ENCODE measurements at regions not wholly inside any gene's neighbourhood (a gene's known extent, or its start where the extent isn't known, plus 50 kb on each side); places are given as distances from the start of the nearest gene placed in this dataset.

DNA sequence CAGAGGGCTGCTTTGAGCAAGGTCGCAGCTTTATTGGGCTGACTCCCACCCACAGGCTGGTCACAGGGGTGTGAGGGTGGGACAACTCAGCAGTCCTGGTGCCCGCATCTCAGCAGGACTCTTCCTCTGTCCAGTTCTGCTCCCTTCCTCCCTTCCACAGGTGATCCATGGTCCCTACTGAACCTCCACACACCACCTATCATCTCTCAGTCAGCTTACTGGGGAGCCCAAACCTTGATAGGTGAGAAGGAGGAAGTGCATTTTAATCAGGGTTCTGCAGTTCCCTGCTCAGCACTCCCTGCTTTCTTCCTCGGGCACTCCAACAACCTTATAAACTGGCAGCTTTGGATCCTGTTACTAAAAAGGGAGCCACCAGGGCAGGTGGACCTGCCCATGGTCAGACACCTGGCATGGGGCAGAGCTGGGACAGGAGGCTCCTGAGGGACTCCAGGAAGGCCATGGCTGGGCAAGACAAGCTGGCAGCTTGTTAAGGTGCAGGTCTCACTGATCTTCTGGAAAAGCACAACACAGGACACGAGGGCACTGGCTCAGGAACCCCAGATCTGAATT is 664.6 kb downstream of the BCL11B start:
- TF ChIP-seq, protein P1, sequence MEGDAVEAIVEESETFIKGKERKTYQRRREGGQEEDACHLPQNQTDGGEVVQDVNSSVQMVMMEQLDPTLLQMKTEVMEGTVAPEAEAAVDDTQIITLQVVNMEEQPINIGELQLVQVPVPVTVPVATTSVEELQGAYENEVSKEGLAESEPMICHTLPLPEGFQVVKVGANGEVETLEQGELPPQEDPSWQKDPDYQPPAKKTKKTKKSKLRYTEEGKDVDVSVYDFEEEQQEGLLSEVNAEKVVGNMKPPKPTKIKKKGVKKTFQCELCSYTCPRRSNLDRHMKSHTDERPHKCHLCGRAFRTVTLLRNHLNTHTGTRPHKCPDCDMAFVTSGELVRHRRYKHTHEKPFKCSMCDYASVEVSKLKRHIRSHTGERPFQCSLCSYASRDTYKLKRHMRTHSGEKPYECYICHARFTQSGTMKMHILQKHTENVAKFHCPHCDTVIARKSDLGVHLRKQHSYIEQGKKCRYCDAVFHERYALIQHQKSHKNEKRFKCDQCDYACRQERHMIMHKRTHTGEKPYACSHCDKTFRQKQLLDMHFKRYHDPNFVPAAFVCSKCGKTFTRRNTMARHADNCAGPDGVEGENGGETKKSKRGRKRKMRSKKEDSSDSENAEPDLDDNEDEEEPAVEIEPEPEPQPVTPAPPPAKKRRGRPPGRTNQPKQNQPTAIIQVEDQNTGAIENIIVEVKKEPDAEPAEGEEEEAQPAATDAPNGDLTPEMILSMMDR (conservative IDR thresholded peaks at IDR 0.05; ENCODE audit: low read depth, low read length) = no peak
- DNase-seq (ENCODE audit: low read depth) = no peak
- no peak overlapping the region for H3K4me3 ChIP-seq (ENCODE audit: low read depth, low read length)

DNA sequence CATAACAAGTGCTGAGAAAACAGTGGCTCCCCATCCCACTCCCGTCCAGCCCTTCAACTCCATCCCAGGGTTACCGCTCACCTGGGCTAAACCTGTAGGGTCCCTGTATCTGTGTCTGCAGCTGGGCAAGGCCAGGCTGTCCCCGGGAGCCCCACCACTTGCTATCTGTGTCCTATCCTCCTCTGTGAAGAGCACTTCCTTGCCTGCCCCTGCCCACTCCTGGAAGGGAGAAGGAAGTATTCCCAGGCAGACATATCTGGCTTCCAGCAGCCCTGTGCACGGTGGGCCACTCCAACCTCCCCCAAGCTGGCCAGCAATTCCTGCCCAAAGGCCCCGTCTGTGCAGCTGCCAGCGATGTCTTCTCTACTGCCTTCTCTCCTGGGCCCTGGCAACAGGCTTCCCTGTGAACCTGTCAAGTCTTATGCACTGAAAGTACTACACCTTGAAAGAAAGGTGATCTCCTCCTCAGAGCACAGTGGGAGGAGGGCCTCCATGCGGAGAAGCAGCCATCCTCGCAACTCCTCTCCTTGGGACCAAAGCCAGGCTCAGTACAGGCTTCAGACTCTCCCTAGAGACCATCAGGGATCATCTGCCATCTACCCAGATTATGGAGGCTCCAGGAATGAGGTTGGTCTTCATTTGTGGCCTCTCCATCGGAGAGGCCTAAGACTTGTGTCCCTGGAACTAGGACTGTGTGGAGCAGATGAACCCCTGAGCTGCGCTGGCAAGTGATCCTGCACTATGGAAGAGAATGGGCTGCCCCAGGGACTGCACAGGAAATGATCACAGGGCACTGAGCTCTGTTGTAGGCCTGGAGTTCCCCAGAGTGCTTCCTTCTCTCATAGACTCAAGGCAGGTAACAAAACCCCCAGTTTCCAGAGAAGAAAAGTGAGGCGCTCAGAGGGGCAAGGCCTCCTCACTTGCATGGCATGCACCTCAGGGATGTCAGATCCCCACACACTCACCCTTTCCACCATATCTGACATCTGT is 663.6 kb downstream of the BCL11B start:
- TF ChIP-seq, protein P1 (conservative IDR thresholded peaks at IDR 0.05; ENCODE audit: low read depth, low read length) = no peak
- DNase-seq (ENCODE audit: low read depth) = no peak
- H3K4me3 ChIP-seq (ENCODE audit: low read depth, low read length) = no peak overlapping the region

DNA sequence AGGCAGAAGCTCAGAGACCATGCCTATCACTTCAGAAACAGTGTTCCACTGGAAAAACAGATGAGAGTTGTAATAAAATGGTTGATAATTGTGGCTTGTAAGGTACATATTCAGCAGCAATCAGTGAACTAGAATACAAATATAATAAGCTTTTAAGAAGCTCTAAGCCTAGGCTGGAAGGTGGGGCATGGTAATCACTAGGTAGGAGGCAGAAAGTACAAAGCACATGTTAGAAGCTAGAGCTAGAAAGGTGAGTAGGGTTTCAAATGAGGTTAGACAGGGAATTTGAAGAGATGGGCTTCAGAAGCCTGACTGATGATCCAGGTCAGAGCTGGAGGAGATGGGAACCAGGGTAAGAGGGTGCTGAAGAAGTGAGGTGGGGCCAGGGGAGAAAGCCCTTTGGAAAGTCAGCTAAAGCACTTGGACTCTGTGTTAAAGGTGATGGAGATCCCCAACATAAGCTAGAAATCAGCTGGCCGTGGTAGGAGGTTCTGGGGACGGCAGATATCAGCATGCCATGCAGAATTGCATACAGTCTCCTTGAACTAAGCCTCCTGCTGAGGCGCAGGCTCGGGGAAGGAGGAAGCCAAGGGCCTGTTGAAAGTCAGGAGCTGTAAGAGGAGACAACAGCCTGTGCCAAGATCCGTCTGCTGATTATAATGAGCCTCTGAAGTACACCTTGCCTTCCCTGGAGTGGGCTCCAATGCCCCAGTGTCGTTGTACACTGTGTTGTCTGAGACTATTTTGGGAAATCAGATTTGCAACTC is 659.4 kb downstream of the BCL11B start:
- TF ChIP-seq, protein P1 (conservative IDR thresholded peaks at IDR 0.05; ENCODE audit: low read depth, low read length) = no peak
- no peak for DNase-seq (ENCODE audit: low read depth)

DNA sequence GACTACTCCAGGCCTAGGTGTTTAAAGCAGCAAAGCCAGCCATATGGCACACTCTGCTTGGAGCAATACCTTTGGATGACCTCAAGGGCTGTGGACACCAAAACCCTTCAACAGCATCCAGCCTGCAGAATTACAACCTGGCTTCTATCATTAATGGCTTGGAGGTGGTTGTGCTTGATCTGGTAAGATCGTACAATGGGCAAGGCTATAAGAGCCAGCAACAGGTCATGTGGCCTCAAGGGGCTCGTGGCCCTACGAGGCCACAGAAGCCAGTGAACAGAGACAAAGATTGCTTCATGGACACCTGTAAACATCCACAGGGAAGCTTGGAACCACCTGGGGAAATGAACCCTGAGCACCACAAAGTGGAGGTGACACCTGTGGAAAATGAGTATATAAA is 657.3 kb downstream of the BCL11B start:
- no peak overlapping the region for H3K4me3 ChIP-seq (ENCODE audit: low read depth, low read length)
- TF ChIP-seq, protein P1 (conservative IDR thresholded peaks at IDR 0.05; ENCODE audit: low read depth, low read length) = no peak
- DNase-seq (ENCODE audit: low read depth) = no peak

More for the DNA sequence above, 659.4 kb downstream of the BCL11B start:
- no peak overlapping the region for H3K4me3 ChIP-seq (ENCODE audit: low read depth, low read length)

DNA sequence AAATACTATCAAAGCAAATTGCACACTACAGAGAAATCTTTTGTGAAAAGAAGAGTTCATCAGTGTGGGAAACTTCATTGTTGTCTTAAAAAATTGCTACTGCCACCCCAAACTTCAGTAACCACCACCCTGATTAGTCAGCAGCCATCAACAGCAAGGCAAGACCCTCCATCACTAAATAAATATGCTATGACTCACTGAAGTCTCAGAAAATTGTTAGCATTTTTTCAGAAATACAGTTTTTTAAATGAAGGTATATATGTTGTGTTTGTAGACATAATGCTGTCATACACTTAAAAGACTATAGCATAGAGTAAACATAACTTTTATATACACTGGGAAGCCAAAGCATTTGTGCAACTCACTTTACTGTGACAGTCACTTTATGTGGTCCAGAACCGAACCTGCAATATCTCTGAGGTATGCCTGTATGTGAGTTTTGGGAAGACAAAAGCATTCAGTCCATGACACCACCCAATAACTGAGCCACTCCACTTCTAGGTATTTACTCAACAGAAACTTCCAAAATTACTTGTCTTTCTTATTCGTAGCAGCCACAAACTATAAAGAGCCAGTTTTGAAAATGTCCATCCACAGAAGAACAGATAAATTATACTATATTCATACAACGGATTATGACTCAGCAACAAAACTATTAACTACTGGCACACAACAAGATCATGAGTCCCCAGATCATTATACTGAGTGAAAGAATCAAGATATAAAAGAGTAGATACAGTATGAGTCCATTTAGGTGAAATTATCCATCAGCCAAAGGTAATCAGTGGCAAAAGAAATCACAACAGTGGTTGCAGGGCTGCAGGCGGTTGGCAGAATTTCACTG is 649.6 kb downstream of the BCL11B start:
- no peak overlapping the region for H3K4me3 ChIP-seq (ENCODE audit: low read depth, low read length)
- DNase-seq (ENCODE audit: low read depth) = no peak
- TF ChIP-seq, protein P1 (conservative IDR thresholded peaks at IDR 0.05; ENCODE audit: low read depth, low read length) = no peak

DNA sequence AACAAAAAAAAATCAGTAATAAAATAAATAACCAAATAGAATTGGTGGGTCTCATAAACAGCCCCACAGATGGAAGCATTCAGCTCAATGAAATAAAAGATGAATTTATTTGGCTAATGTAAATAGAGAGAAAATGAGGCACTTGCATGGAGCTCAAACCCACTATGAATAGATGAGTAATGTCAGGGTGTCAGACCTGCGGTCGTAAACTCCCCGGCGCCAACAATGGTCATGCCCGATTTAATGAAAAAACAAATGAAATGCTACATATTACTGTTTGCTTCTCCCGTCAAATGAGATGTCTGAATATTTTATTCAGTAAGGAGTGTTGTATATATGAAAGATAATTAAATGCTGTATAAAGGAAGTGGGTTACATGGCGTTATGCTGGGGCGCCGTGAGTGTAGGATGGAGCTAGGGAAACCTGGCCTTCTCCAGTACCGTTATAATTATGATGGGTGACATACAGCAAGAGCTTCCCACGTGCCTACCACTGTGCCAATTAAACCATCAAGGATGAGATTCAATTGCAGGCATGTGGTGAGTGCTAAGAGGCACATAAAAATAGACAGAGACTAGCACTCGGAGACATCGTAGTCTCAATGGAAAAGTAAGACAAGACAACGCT is 648.1 kb downstream of the BCL11B start:
- TF ChIP-seq, protein P1 (conservative IDR thresholded peaks at IDR 0.05; ENCODE audit: low read depth, low read length) = no peak
- no peak for DNase-seq (ENCODE audit: low read depth)
- H3K4me3 ChIP-seq (ENCODE audit: low read depth, low read length) = no peak overlapping the region

Data from epithelial cell of proximal tubule (primary cell).